Right lobe of liver (tissue), 6 donors: ENCODE measurements at regions not wholly inside any gene's neighbourhood (a gene's known extent, or its start where the extent isn't known, plus 50 kb on each side); places are given as distances from the start of the nearest gene placed in this dataset.
"Not testable (repeated sequence)": the region's sequence is repeated elsewhere in the genome, so short reads cannot be mapped to it uniquely, and the experiment has no call there.

ENCODE experiments used
- ATAC-seq, 4 donors: fragments of 200-7000 bp; cut with Tn5 transposase; one replicate each; pipeline ENCODE4 v1.9.1; 2020; ENCODE audit warnings: mild to moderate bottlenecking in 4 of 4, moderate library complexity in 4 of 4
- DNase-seq, 3 donors: peaks; one replicate each; pipeline ENCODE4 v3.0.0-alpha.2; 2020
- H3K27ac ChIP-seq, 3 donors: fragments of 200-600 bp; one replicate each; pipeline ENCODE4 v1.8.0; 2022
- H3K27me3 ChIP-seq, 2 donors: fragments of 200-600 bp; one replicate each; pipeline ENCODE4 v1.8.0; 2022
- H3K36me3 ChIP-seq, 4 donors: fragments of 200-600 bp; sonication (generic) in 1 of 4; one replicate each; pipeline versions ENCODE4 v1.5.1 to v1.8.0; 2017 to 2022; ENCODE audit warnings: control low read depth in 1 of 4
- H3K4me1 ChIP-seq, 4 donors: fragments of 200-600 bp; sonication (generic) in 1 of 4; one replicate each; pipeline versions ENCODE4 v1.5.1 to v1.8.0; 2017 to 2022; ENCODE audit warnings: control low read depth in 1 of 4
- H3K4me3 ChIP-seq, 3 donors: fragments of 200-600 bp; one replicate each; pipeline ENCODE4 v1.8.0; 2022
- H3K9me3 ChIP-seq, 4 donors: fragments of 200-600 bp; sonication (generic) in 1 of 4; one replicate each; pipeline versions ENCODE4 v1.5.1 to v1.8.0; 2017 to 2022; ENCODE audit warnings: control low read depth in 1 of 4
- POLR2A ChIP-seq: fragments of 450-650 bp; IDR thresholded peaks from one replicate; pipeline ENCODE4 v1.6.1; 2017; ENCODE audit warnings: antibody characterized with exemption, mild to moderate bottlenecking
- WGBS: methylation state at CpG from one replicate; pipeline ENCODE4 v1.1.6; 2018; ENCODE audit warnings: low coverage, low lambda C conversion rate; ENCODE audit not compliant: insufficient coverage; ENCODE audit errors: missing lambda C conversion rate; 5-methylcytosine and 5-hydroxymethylcytosine counted together
- intact Hi-C, 2 donors: fragments of 100-400 bp; cut with DNase I; formaldehyde crosslinking; loops; one replicate each; pipeline versions ENCODE4 v1.11.2 to v1.14.1; 2022
- TF ChIP-seq, protein P1 (sequence below), 4 donors: fragments of 200-600 bp in 3 of 4; fragments of 450-650 bp in 1 of 4; IDR thresholded peaks; one replicate each; pipeline versions ENCODE4 v1.5.1 to v1.8.0; 2016 to 2022; ENCODE audit warnings: antibody characterized with exemption in 4 of 4, mild to moderate bottlenecking in 2 of 4
- donor health status: DM: no; HTN: yes; CAD: no.
- donor health status: DM: no; HTN: no; CAD: no.
- donor health status: DM: no; HTN: no; CAD: no.
- donor health status: DM: no; HTN: yes; CAD: no.
- donor health status: DM: no; HTN: yes; CAD: no.

DNA sequence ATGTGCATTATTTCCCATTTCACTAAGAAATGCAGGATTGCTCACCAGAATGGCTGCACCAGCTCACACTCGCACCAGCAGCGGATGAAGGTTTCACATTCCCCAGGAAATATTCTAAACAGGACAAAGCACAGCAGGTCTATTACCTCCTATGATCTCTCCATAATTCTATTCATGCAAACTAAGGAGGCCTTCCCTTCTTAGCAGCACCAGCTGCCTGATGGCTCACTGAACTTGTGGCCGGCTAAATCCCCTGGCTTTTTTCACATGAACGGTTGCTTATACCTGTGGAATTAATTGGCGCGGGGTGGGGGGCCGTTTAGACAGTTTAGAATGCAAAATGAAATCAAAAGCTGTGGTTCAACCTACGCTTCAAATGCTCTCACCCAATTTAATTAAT, 73.5 kb upstream of the SRD5A3 start:
- Histone ChIP-seq H3K9me3 (no peaks in the 10 kb centered on the region), H3K27ac (no peak overlapping the region), H3K4me3 (no peak overlapping the region), H3K27me3 (no peaks in the 10 kb centered on the region), H3K4me1 (no peaks in the 10 kb centered on the region), H3K36me3 (no peaks in the 10 kb centered on the region)
- intact Hi-C loops = no loop called here
- no peak for TF ChIP-seq POLR2A
- TF ChIP-seq, protein P1, sequence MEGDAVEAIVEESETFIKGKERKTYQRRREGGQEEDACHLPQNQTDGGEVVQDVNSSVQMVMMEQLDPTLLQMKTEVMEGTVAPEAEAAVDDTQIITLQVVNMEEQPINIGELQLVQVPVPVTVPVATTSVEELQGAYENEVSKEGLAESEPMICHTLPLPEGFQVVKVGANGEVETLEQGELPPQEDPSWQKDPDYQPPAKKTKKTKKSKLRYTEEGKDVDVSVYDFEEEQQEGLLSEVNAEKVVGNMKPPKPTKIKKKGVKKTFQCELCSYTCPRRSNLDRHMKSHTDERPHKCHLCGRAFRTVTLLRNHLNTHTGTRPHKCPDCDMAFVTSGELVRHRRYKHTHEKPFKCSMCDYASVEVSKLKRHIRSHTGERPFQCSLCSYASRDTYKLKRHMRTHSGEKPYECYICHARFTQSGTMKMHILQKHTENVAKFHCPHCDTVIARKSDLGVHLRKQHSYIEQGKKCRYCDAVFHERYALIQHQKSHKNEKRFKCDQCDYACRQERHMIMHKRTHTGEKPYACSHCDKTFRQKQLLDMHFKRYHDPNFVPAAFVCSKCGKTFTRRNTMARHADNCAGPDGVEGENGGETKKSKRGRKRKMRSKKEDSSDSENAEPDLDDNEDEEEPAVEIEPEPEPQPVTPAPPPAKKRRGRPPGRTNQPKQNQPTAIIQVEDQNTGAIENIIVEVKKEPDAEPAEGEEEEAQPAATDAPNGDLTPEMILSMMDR (IDR thresholded peaks at IDR 0.05) = no peak
- 68% methylated on average over 8 of the region's 8 CpGs for WGBS
- no peak for ATAC-seq
- DNase-seq = no peak

DNA sequence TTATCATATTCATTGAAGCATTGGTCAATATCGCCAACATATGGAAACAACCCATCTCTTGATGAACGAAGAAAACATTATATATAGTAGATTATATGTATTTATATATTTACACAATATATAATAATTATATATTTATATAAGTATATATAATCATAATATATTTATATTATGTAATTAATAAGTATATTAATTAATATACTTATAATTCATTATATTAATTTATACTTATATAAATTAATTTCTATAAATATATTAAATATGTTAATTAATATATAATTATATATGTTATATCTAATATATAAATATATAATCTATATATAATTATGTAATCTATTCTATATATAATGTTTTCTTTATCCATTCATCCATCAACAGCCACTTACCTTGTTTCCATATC, 69.0 kb upstream of the SRD5A3 start:
- no peak for ATAC-seq
- intact Hi-C loops = no loop called here
- Histone ChIP-seq H3K4me1 (no peaks in the 10 kb centered on the region), H3K27me3 (no peaks in the 10 kb centered on the region), H3K9me3 (no peaks in the 10 kb centered on the region), H3K27ac (no peak overlapping the region), H3K4me3 (no peak overlapping the region), H3K36me3 (no peaks in the 10 kb centered on the region)
- WGBS = 87% methylated on average over 2 of the region's 2 CpGs
- no peak for TF ChIP-seq POLR2A
- TF ChIP-seq, protein P1 (IDR thresholded peaks at IDR 0.05) = no peak
- DNase-seq = no peak

DNA sequence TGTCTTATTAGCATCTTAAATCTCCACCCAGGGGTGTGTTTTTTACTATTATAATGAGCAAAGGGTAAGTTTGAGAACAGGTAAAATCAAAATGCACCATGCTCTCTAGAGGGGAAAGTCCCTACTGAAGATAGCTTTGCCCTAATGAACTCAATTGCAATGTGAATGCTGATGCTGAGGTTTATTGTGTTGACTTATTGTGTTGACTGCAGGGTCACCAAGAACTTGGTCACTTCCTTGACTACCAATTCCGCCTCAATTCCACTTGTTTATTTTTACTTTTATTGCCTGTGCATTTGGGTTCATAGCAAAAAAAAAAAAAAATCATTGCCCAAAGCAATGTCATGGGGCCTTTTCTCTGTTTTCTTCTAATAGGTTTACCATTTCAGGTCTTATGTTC, 67.7 kb upstream of the SRD5A3 start:
- H3K36me3 ChIP-seq = no peaks in the 10 kb centered on the region
- 69% methylated on average over 1 of the region's 1 CpG for WGBS
- intact Hi-C loops = no loop called here

DNA sequence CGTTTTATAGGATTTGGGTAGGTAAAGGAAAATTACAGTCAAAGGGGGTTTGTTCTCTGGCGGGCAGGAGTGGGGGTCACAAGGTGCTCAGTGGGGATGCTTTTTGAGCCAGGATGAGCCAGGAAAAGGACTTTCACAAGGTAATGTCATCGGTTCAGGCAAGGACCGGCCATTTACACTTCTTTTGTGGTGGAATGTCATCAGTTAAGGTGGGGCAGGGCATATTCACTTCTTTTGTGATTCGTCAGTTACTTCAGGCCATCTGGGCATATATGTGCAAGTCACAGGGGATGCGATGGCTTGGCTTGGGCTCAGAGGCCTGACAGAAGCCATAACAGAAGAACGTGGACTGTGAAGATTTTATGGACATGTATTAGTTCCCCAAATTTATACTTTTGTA, 65.6 kb upstream of the SRD5A3 start:
- H3K27ac ChIP-seq, H3K4me1 ChIP-seq, H3K36me3 ChIP-seq, H3K4me3 ChIP-seq, H3K9me3 ChIP-seq, DNase-seq, H3K27me3 ChIP-seq, ATAC-seq, intact Hi-C loops: not testable (repeated sequence)
- WGBS = 42% methylated on average over 7 of the region's 7 CpGs

More for the DNA sequence above, 67.7 kb upstream of the SRD5A3 start:
- TF ChIP-seq, protein P1 (IDR thresholded peaks at IDR 0.05) = no peak
- TF ChIP-seq POLR2A = no peak
- H3K4me3 ChIP-seq = no peak overlapping the region
- H3K27ac ChIP-seq = no peak overlapping the region
- peaks cover 0 to 3% (median 0%) of the 10 kb centered on the region in 4 donors for H3K9me3 ChIP-seq
- ATAC-seq = no peak
- H3K4me1 ChIP-seq = no peaks in the 10 kb centered on the region
- H3K27me3 ChIP-seq = no peaks in the 10 kb centered on the region
- no peak for DNase-seq

DNA sequence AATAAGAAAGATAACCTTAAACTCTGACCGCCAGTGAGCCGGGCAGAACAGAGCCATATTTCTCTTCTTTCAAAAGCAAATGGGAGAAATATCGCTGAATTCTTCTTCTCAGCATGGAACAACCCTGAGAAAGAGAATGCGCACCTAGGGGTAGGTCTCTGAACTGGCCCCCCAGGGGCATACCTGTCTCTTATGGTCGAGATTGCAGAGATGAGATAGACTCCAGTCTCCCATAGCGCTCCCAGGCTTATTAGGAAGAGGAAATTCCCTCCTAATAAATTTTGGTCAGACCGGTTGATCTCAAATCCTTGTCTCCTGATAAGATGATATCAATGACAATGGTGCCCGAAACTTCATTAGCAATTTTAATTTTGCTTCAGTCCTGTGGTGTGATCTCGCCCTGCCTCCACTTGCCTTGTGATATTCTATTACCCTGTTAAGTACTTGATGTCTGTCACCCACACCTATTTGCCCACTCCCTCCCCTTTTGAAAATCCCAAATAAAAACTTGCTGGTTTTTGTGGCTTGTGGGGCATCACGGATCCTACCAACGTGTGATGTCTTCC, 64.8 kb upstream of the SRD5A3 start:
- H3K9me3 ChIP-seq, H3K4me1 ChIP-seq, DNase-seq, H3K4me3 ChIP-seq, H3K36me3 ChIP-seq, ATAC-seq, H3K27ac ChIP-seq, H3K27me3 ChIP-seq, intact Hi-C loops: not testable (repeated sequence)
- 45% methylated on average over 9 of the region's 11 CpGs for WGBS

DNA sequence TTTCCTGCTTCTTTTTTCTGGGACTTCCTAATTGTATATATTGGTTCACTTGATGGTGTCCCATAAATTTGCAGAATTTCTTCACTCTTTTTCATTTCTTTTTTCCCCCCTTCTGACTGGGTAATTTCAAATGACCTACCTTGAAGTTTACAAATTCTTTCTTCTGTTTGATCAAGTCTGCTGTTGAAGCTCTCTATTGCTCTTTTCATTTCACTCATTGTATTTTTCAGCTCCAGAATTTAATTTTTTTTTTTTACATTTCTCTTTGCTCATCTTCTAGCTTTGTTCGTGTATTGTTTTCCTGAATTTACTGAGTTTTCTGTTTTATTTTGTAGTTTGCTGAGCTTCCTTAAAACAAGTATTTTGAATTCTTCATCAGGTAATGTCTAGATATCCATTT, 61.7 kb upstream of the SRD5A3 start:
- Histone ChIP-seq H3K4me1 (no peaks in the 10 kb centered on the region), H3K27me3 (no peaks in the 10 kb centered on the region), H3K9me3 (peaks cover 0 to 3% (median 0%) of the 10 kb centered on the region in 4 donors), H3K27ac (no peak overlapping the region), H3K36me3 (no peaks in the 10 kb centered on the region), H3K4me3 (no peak overlapping the region)
- no peak for TF ChIP-seq POLR2A
- TF ChIP-seq, protein P1 (IDR thresholded peaks at IDR 0.05) = no peak
- WGBS = 71% methylated on average over 1 of the region's 1 CpG
- intact Hi-C loops = no loop called here
- no peak for ATAC-seq
- DNase-seq = no peak
